Mucosa of descending colon (tissue), 3 donors: ENCODE measurements at regions not wholly inside any gene's neighbourhood (a gene's known extent, or its start where the extent isn't known, plus 50 kb on each side); places are given as distances from the start of the nearest gene placed in this dataset.
A peak's percentile ranks its signal among the peaks of the same experiment; 100 is the strongest.

ENCODE experiments used
- ATAC-seq: fragments of 200-7000 bp; cut with Tn5 transposase; one replicate; pipeline ENCODE4 v1.9.1; 2020; ENCODE audit warnings: mild to moderate bottlenecking, moderate library complexity
- DNase-seq, 3 donors: peaks; one replicate each; pipeline ENCODE4 v3.0.0-alpha.2; 2020
- H3K36me3 ChIP-seq: fragments of 200-600 bp; one replicate; pipeline ENCODE4 v1.8.0; 2021; ENCODE audit warnings: low read depth, mild to moderate bottlenecking
- H3K4me1 ChIP-seq: fragments of 200-600 bp; one replicate; pipeline ENCODE4 v1.8.0; 2021; ENCODE audit warnings: low read depth, mild to moderate bottlenecking
- H3K4me3 ChIP-seq: fragments of 200-600 bp; one replicate; pipeline ENCODE4 v1.8.0; 2021; ENCODE audit warnings: mild to moderate bottlenecking
- H3K9me3 ChIP-seq: fragments of 200-600 bp; one replicate; pipeline ENCODE4 v1.8.0; 2021; ENCODE audit warnings: mild to moderate bottlenecking
- intact Hi-C, 2 donors: fragments of 100-400 bp; cut with DNase I in 1 of 2; cut with micrococcal nuclease in 1 of 2; formaldehyde crosslinking; loops; one replicate each; pipeline versions ENCODE4 v1.11.0 to v1.11.1; 2022; cut with DNase I, micrococcal nuclease
- TF ChIP-seq, protein P1 (sequence below): fragments of 200-600 bp; IDR thresholded peaks from one replicate; pipeline ENCODE4 v1.8.0; 2022; ENCODE audit warnings: antibody characterized with exemption, mild to moderate bottlenecking
- donor health status: DM: no; HTN: no; CAD: no; lungs with moderate emphysema.
- donor health status: DM: no; HTN: no; CAD: no.
- donor health status: DM: no; HTN: yes; CAD: no.

DNA sequence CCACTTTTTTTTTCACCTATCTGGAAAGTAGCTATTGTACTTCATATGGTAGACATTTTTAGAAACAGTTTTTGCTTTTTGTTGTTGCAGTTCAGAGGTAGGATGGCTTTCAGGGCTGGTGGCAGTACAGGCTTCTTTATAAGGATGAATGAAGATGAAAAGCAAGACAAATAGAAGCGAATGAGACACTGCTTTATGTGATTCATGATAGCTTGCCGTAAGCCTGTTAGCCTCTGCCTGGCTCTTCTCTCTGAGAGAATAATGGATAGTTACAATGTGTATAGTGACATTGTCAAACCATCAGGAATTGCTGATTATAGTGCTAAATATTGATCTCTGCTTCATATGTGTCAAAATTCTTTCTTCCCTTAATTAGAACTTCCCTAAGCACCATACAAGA lies 173.7 kb downstream of the NR4A2 start:
- ATAC-seq (no peak), DNase-seq (no peak)
- H3K36me3 ChIP-seq, result no peaks in the 10 kb centered on the region
- intact Hi-C loops, result no loop called here
- no peak overlapping the region for H3K4me3 ChIP-seq
- peaks cover 2% of the 10 kb centered on the region for H3K9me3 ChIP-seq
- TF ChIP-seq, protein P1, sequence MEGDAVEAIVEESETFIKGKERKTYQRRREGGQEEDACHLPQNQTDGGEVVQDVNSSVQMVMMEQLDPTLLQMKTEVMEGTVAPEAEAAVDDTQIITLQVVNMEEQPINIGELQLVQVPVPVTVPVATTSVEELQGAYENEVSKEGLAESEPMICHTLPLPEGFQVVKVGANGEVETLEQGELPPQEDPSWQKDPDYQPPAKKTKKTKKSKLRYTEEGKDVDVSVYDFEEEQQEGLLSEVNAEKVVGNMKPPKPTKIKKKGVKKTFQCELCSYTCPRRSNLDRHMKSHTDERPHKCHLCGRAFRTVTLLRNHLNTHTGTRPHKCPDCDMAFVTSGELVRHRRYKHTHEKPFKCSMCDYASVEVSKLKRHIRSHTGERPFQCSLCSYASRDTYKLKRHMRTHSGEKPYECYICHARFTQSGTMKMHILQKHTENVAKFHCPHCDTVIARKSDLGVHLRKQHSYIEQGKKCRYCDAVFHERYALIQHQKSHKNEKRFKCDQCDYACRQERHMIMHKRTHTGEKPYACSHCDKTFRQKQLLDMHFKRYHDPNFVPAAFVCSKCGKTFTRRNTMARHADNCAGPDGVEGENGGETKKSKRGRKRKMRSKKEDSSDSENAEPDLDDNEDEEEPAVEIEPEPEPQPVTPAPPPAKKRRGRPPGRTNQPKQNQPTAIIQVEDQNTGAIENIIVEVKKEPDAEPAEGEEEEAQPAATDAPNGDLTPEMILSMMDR, result no peak
- H3K4me1 ChIP-seq, result no peaks in the 10 kb centered on the region

DNA sequence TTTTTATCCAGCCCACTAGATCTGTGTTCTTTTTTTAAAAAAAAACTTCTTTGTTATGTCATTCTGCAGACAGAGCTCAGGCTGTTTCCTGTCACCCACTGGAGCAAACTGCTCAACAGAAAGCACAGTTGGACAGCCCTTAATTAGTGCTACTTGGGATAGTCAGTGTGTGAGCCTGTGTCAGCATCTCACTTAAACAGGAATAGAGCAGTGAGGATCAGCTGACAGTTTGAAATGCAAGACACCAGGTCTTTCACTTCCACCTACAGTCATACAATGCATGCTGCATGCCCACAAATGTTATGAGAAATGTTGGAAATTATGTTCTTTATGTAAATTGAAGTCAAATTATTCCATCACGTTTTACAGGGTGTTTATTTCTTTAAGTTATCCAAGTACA lies 174.9 kb downstream of the NR4A2 start:
- Histone ChIP-seq H3K4me1 (no peaks in the 10 kb centered on the region), H3K4me3 (no peak overlapping the region), H3K9me3 (peaks cover 2% of the 10 kb centered on the region), H3K36me3 (no peaks in the 10 kb centered on the region)
- ATAC-seq (peak; percentile 46), DNase-seq (no peak)
- intact Hi-C loops, result no loop called here
- TF ChIP-seq, protein P1, result no peak

DNA sequence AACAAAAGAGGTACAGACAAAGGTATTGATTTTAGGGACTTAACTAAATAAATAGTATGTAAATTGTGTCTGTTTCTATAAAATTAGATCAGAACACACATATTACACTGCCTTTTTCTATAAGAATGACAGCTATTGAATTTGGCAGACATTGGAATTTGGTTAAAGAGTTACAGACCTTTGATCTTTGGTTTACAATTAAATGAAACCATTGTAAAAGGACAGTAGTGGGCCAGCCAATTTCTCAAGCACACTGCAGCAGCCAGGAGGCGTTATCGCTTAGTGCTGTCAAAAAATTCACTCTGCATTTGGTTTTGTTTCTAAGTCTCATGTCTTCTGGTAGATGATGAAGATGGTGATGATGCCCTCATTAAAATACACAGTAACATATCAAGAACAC lies 175.9 kb downstream of the NR4A2 start:
- H3K4me1 ChIP-seq, result no peaks in the 10 kb centered on the region
- peak; percentile 83 for ATAC-seq
- intact Hi-C loops, result no loop called here
- no peaks in the 10 kb centered on the region for H3K36me3 ChIP-seq
- TF ChIP-seq, protein P1, result peak; percentile 22
- H3K9me3 ChIP-seq, result peaks cover 2% of the 10 kb centered on the region
- DNase-seq, result peak; percentile 33 to 50 (median 45)
- H3K4me3 ChIP-seq, result no peak overlapping the region

DNA sequence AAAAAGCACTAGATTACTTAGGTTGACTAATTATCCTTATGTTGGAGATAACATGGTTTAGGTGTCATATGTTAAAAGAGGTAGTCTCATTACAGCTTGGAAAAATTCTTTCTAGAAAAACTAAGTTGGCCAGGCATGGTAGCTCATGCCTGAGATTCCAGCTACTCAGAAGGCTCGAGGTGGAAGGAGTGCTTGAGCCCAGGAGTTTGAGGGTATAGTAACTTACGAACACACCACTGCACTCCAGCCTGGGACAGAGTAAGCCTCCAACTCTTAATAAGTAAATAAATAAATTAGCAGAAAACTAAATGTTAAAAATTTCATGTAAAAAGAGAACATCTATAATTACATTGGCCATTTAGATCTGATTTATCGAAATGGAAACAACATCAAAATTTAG lies 177.2 kb downstream of the NR4A2 start:
- Histone ChIP-seq H3K4me3 (no peak overlapping the region), H3K36me3 (no peaks in the 10 kb centered on the region), H3K4me1 (no peaks in the 10 kb centered on the region), H3K9me3 (peaks cover 2% of the 10 kb centered on the region)
- DNase-seq (no peak), ATAC-seq (no peak)
- intact Hi-C loops, result no loop called here
- TF ChIP-seq, protein P1, result no peak

DNA sequence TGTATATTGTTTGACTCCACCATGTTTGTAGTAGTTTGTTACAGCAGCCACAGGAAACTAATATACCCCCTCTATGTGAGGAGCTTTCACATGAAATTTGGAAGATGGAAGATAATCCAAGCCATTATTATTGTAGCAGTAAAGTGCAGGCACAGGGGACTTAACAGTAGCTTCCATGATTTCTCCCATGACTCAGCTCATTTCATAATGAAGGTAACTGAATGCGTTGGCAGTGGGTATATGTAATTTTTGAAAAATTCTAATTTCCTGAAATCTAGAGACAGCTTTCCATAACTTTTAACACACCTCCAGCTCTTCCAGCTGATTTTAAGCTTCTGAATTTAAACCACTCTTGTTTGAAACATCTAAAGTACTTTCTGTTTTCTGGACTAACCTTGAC lies 181.2 kb downstream of the NR4A2 start:
- TF ChIP-seq, protein P1, result no peak
- Histone ChIP-seq H3K4me1 (no peaks in the 10 kb centered on the region), H3K9me3 (peaks cover 2% of the 10 kb centered on the region), H3K4me3 (no peak overlapping the region), H3K36me3 (no peaks in the 10 kb centered on the region)
- no peak for ATAC-seq
- DNase-seq, result no peak
- intact Hi-C loops, result no loop called here
